OCI-LY1 (cell line): ENCODE measurements at regions not wholly inside any gene's neighbourhood (a gene's known extent, or its start where the extent isn't known, plus 50 kb on each side); places are given as distances from the start of the nearest gene placed in this dataset.

ENCODE experiments used
- H2AFZ ChIP-seq: fragments of 200-600 bp; sonication (generic), shearing (Covaris generic); 2 replicates; pipeline ENCODE4 v1.6.0; 2014; ENCODE audit warnings: antibody characterized with exemption, mild to moderate bottlenecking, low read length
- H3F3A ChIP-seq: fragments of 200-600 bp; sonication (generic), shearing (Covaris generic); 2 replicates; pipeline ENCODE4 v1.6.0; 2014; ENCODE audit warnings: mild to moderate bottlenecking, antibody characterized with exemption, low read length, moderate library complexity; ENCODE audit not compliant: insufficient read depth
- H3K27ac ChIP-seq: fragments of 200-600 bp; sonication (generic); 2 replicates; pipeline ENCODE4 v1.5.1; 2014; ENCODE audit warnings: low read length, mixed run types, mild to moderate bottlenecking, low read depth; ENCODE audit not compliant: poor library complexity, severe bottlenecking
- H3K27me3 ChIP-seq: fragments of 200-600 bp; sonication (generic); 2 replicates; pipeline ENCODE4 v1.6.0; 2014; ENCODE audit warnings: antibody characterized with exemption, mild to moderate bottlenecking, low read length, moderate library complexity; ENCODE audit not compliant: insufficient read depth
- H3K36me3 ChIP-seq: fragments of 200-600 bp; sonication (generic); 2 replicates; pipeline ENCODE4 v1.6.1; 2014; ENCODE audit warnings: mild to moderate bottlenecking, antibody characterized with exemption, low read length, moderate library complexity, mixed read lengths; ENCODE audit not compliant: insufficient read depth
- H3K4me1 ChIP-seq: fragments of 200-600 bp; sonication (generic); 2 replicates; pipeline ENCODE4 v1.5.1; 2014; ENCODE audit warnings: mild to moderate bottlenecking, low read length, moderate library complexity; ENCODE audit not compliant: insufficient read depth, severe bottlenecking
- H3K4me2 ChIP-seq: fragments of 200-600 bp; sonication (generic), shearing (Covaris generic); 2 replicates; pipeline ENCODE4 v1.6.1; 2014; ENCODE audit warnings: low read length
- H3K4me3 ChIP-seq: fragments of 200-600 bp; sonication (generic); 2 replicates; pipeline ENCODE4 v1.5.1; 2014; ENCODE audit warnings: low read length, low read depth, mild to moderate bottlenecking, mixed read lengths; ENCODE audit not compliant: poor library complexity, severe bottlenecking
- H3K79me2 ChIP-seq: fragments of 200-600 bp; shearing (Covaris generic); 2 replicates; pipeline ENCODE4 v1.6.1; 2016; ENCODE audit warnings: mixed run types, low read length, mixed read lengths; ENCODE audit not compliant: insufficient read depth
- H3K9ac ChIP-seq: fragments of 200-600 bp; sonication (generic), shearing (Covaris generic); 2 replicates; pipeline ENCODE4 v1.6.1; 2014; ENCODE audit warnings: mild to moderate bottlenecking, low read length, mixed read lengths
- H3K9me2 ChIP-seq: fragments of 200-600 bp; sonication (generic), shearing (Covaris generic); 2 replicates; pipeline ENCODE4 v1.6.1; 2014; ENCODE audit warnings: low read depth, mild to moderate bottlenecking, low read length, mixed read lengths
- H3K9me3 ChIP-seq: fragments of 200-600 bp; shearing (Covaris generic); 2 replicates; pipeline ENCODE4 v1.6.1; 2014; ENCODE audit warnings: low read length, mixed read lengths
- H4K20me1 ChIP-seq: fragments of 200-600 bp; sonication (generic), shearing (Covaris generic); 2 replicates; pipeline ENCODE4 v1.6.0; 2016; ENCODE audit warnings: mild to moderate bottlenecking, low read length; ENCODE audit not compliant: insufficient read depth
- CTCF ChIP-seq: fragments of 200-600 bp; sonication (generic), shearing (Covaris generic); IDR thresholded peaks from 2 replicates; pipeline ENCODE4 v1.5.1; 2017; ENCODE audit warnings: mild to moderate bottlenecking, antibody characterized with exemption, low read length, moderate library complexity, mixed read lengths
- EZH2 ChIP-seq: fragments of 200-600 bp; sonication (generic), shearing (Covaris generic); IDR thresholded peaks from 2 replicates; pipeline ENCODE4 v1.8.0; 2017; ENCODE audit warnings: borderline replicate concordance, mixed run types, mild to moderate bottlenecking, antibody characterized with exemption, low read length, moderate library complexity, mixed read lengths

GRCh38 chr11:86861810-86862209, 61.5 kb downstream of the PRSS23 start:
- H3K4me1 ChIP-seq: no peaks in the 10 kb centered on the region
- no peak for TF ChIP-seq CTCF
- TF ChIP-seq EZH2: no peak

GRCh38 chr11:86863476-86863875, 63.1 kb downstream of the PRSS23 start:
- Histone ChIP-seq H3K27ac (no peak overlapping the region), H3K36me3 (no peaks in the 10 kb centered on the region), H3K9ac (no peak overlapping the region), H4K20me1 (no peaks in the 10 kb centered on the region), H3K9me2 (no peaks in the 10 kb centered on the region), H2AFZ (no peak overlapping the region), H3K27me3 (no peaks in the 10 kb centered on the region), H3F3A (no peaks in the 10 kb centered on the region), H3K4me3 (no peak overlapping the region), H3K79me2 (no peaks in the 10 kb centered on the region), H3K4me2 (no peak overlapping the region), H3K4me1 (no peaks in the 10 kb centered on the region), H3K9me3 (no peaks in the 10 kb centered on the region)
- TF ChIP-seq CTCF: no peak
- TF ChIP-seq EZH2: no peak

More at GRCh38 chr11:86861810-86862209, 61.5 kb downstream of the PRSS23 start:
- no peak overlapping the region for H3K4me3 ChIP-seq
- H3K79me2 ChIP-seq: no peaks in the 10 kb centered on the region
- H4K20me1 ChIP-seq: no peaks in the 10 kb centered on the region
- no peaks in the 10 kb centered on the region for H3K9me2 ChIP-seq
- no peak overlapping the region for H3K27ac ChIP-seq
- H3K4me2 ChIP-seq: no peak overlapping the region
- no peaks in the 10 kb centered on the region for H3K36me3 ChIP-seq
- no peaks in the 10 kb centered on the region for H3F3A ChIP-seq
- no peak overlapping the region for H2AFZ ChIP-seq
- H3K9ac ChIP-seq: no peak overlapping the region
- H3K27me3 ChIP-seq: no peaks in the 10 kb centered on the region
- H3K9me3 ChIP-seq: no peaks in the 10 kb centered on the region

GRCh38 chr11:86865436-86865835, 65.1 kb downstream of the PRSS23 start:
- H3K4me2 ChIP-seq: no peak overlapping the region
- H3K9me2 ChIP-seq: no peaks in the 10 kb centered on the region
- no peaks in the 10 kb centered on the region for H3K27me3 ChIP-seq
- H2AFZ ChIP-seq: no peak overlapping the region
- no peak overlapping the region for H3K9ac ChIP-seq
- H4K20me1 ChIP-seq: no peaks in the 10 kb centered on the region
- H3K79me2 ChIP-seq: no peaks in the 10 kb centered on the region
- H3K36me3 ChIP-seq: no peaks in the 10 kb centered on the region
- no peaks in the 10 kb centered on the region for H3F3A ChIP-seq
- no peak for TF ChIP-seq EZH2
- no peak for TF ChIP-seq CTCF
- no peak overlapping the region for H3K27ac ChIP-seq
- no peaks in the 10 kb centered on the region for H3K4me1 ChIP-seq
- no peak overlapping the region for H3K4me3 ChIP-seq
- no peaks in the 10 kb centered on the region for H3K9me3 ChIP-seq
